ENCODE measurements at regions not wholly inside any gene's neighbourhood (a gene's known extent, or its start where the extent isn't known, plus 50 kb on each side); places are given as distances from the start of the nearest gene placed in this dataset.

DNA sequence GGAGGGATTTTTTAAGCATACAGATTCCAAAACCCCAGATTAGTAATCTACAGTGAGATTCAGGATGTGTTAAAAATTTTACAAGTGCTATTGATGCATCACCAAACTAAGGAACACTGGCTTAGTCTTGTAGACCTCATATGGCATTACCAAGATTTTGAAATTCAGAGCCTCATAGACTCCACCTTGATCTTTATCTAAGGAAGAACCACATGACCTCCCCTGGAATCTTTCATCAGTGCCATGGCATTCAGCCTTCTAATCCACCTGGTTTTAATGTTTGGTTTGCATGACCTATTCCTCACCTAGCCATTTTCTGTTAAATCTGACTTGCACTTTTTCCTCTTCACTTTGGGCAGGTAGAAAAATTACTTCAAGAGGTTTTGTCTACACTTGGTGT lies 171.6 kb downstream of the NKX6-1 start:
- Histone ChIP-seq H3K9ac (ENCODE audit: insufficient read depth in 1 of 2, low read depth in 2 of 2, low read length in 2 of 2) (no peak overlapping the region), H3K4me3 (no peak overlapping the region)
- no peak for TF ChIP-seq ARNT (IDR thresholded peaks at IDR 0.05)
- TF ChIP-seq CREM (IDR thresholded peaks at IDR 0.05; ENCODE audit: low read depth), result no peak
- TF ChIP-seq, protein P1, sequence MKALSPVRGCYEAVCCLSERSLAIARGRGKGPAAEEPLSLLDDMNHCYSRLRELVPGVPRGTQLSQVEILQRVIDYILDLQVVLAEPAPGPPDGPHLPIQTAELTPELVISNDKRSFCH (CRISPR knock-in tag; IDR thresholded peaks at IDR 0.05), result no peak
- TF ChIP-seq, protein P1 (tag; IDR thresholded peaks at IDR 0.05), result no peak
- no peak for TF ChIP-seq POLR3A (IDR thresholded peaks at IDR 0.05; ENCODE audit: borderline replicate concordance, extremely low read depth, insufficient read depth, insufficient read length)
- TF ChIP-seq TFAM (CRISPR knock-in tag; conservative IDR thresholded peaks at IDR 0.05), result no peak
- TF ChIP-seq HNRNPUL1 (IDR thresholded peaks at IDR 0.05; ENCODE audit: low read length), result no peak
- TF ChIP-seq MBD1 (CRISPR knock-in tag; IDR thresholded peaks at IDR 0.05), result no peak
- TF ChIP-seq SIRT6 (IDR thresholded peaks at IDR 0.05; ENCODE audit: low read depth, low read length), result no peak
- no peak for TF ChIP-seq CREB1 (IDR thresholded peaks at IDR 0.05)
- no peak for TF ChIP-seq CREB1 (CRISPR knock-in tag; IDR thresholded peaks at IDR 0.05)
- no peak for TF ChIP-seq SETDB1 (IDR thresholded peaks at IDR 0.05; ENCODE audit: low read length)
- TF ChIP-seq PHF20 (IDR thresholded peaks at IDR 0.05; ENCODE audit: partially characterized antibody), result no peak
- TF ChIP-seq GABPB2 (CRISPR knock-in tag; conservative IDR thresholded peaks at IDR 0.05), result no peak
- TF ChIP-seq IRF9 (tag; IDR thresholded peaks at IDR 0.05), result no peak
- TF ChIP-seq GMEB1 (CRISPR knock-in tag; IDR thresholded peaks at IDR 0.05), result no peak

More for the DNA sequence above, 171.6 kb downstream of the NKX6-1 start:
- no peaks in the 10 kb centered on the region for H3K79me2 ChIP-seq (ENCODE audit: control insufficient read depth, insufficient read depth, low read length)
- in situ Hi-C loops (cut with MboI), result no loop called here
- intact Hi-C loops (cut with micrococcal nuclease), result no loop called here
- no peaks in the 10 kb centered on the region for H4K20me1 ChIP-seq (replicated peaks; ENCODE audit: control insufficient read depth, insufficient read depth, low read length)
- ATAC-seq (no peak), DNase-seq (ENCODE audit: extremely low read depth in 1 of 4, low spot score in 3 of 4) (no peak), FAIRE-seq (no peak)
- ChIA-PET POLR2A (no interaction called here), CTCF (ENCODE audit: low intra/inter-chr PET ratio) (no interaction called here)
- BruUV-seq (replicated peaks), result no TSS peak
- H3K4me1 ChIP-seq (replicated peaks in 1 of 2; ENCODE audit: control insufficient read depth in 2 of 2, insufficient read depth in 2 of 2, low read length in 2 of 2), result no peaks in the 10 kb centered on the region; a peak in 1 of 5 replicates
- no peak overlapping the region for H2AFZ ChIP-seq (ENCODE audit: low read depth, low read length)
- H3K36me3 ChIP-seq (ENCODE audit: control insufficient read depth, insufficient read depth, low read length), result no peaks in the 10 kb centered on the region
- H3K4me2 ChIP-seq (ENCODE audit: insufficient read depth, low read length), result no peak overlapping the region
- no peaks in the 10 kb centered on the region for H3K9me1 ChIP-seq (ENCODE audit: control insufficient read depth, insufficient read depth, low read length)
- H3K9me3 ChIP-seq (replicated peaks; ENCODE audit: control insufficient read depth, insufficient read depth, low read depth, low read length), result no peaks in the 10 kb centered on the region
- H3K27ac ChIP-seq (ENCODE audit: extremely low read depth, low read depth, low read length), result no peak overlapping the region
- H3K27me3 ChIP-seq (ENCODE audit: control insufficient read depth in 2 of 2, insufficient read depth in 2 of 2, low read length in 2 of 2), result no peaks in the 10 kb centered on the region

All from K562 (cell line).